ENCODE measurements at regions not wholly inside any gene's neighbourhood (a gene's known extent, or its start where the extent isn't known, plus 50 kb on each side); places are given as distances from the start of the nearest gene placed in this dataset.
A peak's percentile ranks its signal among the peaks of the same experiment; 100 is the strongest.
"Not testable (repeated sequence)": the region's sequence is repeated elsewhere in the genome, so short reads cannot be mapped to it uniquely, and the experiment has no call there.

GRCh38 chr1:30525971-30526651 lies 197.3 kb downstream of the MATN1 start:
- DNase-seq, result no peak

DNA sequence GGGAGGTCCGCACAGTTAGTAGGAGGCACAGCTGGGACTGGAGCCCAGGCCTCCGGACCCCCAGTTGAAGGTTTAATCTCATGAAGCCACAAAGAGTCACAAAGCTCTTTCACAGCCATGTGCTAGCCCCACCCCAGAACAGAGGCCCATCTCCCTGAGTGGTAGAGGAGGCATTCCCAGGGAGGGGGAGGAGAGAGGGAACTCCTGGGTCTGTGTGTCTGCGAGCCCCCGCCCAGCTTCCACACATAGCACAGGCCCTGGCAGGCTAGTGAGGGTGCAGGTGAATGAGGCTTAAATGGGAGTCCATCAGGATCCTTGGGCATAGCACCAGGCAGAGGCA lies 197.8 kb downstream of the MATN1 start:
- DNase-seq, result no peak

DNA sequence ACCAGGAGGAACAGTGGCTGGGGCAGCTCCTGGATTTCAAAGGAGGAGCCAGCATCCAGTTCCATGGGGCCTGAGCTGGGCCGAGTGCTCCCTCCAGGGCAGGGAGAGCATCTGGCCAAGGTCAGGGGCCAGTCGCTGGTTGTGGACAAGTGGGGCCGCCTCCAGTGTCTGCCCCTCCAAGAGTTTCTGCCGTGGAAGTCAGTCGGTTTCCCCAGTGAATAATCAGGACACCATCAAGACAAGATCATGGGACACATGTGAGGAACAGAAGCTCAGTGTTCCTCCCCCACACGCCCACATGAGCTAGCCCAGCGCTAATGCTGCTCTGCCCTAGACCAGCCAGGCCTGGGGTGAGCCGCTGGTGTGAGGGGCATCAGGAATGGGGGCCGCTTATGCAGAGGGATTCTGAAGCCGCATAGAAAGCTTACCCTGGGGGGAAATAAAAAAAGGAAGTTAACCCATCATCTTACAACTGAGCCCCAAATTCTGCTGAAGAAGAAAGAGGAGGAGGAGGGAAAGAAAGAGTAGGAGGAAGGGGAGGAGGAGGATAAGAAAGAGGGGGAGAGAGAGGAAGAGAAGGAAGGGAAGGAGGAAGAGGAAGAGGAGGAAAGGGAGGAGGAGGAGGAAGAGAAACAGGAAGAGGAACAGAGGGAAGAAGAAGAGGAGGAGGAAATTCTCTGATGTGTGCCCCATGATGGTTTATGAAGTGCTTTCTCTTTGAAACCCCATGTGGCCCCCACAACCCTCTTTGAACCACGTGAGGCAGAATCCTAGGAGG lies 198.4 kb downstream of the MATN1 start:
- DNase-seq, result no peak

GRCh38 chr1:30524025-30524555 lies 199.3 kb downstream of the MATN1 start:
- not testable (repeated sequence) for DNase-seq

GRCh38 chr1:30523055-30524020 lies 200.0 kb downstream of the MATN1 start:
- DNase-seq, result peak; percentile 4

GRCh38 chr1:30522031-30523004 lies 201.1 kb downstream of the MATN1 start:
- no peak for DNase-seq

GRCh38 chr1:30521261-30521865 lies 202.0 kb downstream of the MATN1 start:
- no peak for DNase-seq

GRCh38 chr1:30520476-30520875 lies 202.9 kb downstream of the MATN1 start:
- no peak for DNase-seq

- DNase-seq, result no peak
Observed at GRCh38 chr1:30519201-30519763, 204.1 kb downstream of the MATN1 start.

- no peak for DNase-seq
Observed at GRCh38 chr1:30518696-30519095, 204.7 kb downstream of the MATN1 start.

DNA sequence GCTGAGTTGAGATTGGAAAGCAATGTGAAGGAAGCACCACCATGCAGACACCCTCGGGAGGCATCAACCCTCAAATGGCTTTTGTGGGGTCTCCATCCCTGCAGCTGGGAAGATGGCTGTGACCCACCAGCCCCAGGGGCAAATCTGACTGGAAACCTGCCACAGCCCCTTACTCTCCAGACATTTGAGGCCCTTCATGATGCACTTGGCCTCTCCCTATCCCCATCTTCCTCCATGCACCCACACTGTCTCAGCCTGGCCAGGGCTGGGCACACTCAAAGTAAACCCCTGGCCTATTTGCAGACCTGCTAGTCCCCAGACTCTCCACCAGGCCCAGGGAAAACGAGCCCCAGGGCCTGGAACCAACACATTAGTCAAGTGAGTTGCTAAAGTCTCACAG lies 205.2 kb downstream of the MATN1 start:
- no peak for DNase-seq

DNA sequence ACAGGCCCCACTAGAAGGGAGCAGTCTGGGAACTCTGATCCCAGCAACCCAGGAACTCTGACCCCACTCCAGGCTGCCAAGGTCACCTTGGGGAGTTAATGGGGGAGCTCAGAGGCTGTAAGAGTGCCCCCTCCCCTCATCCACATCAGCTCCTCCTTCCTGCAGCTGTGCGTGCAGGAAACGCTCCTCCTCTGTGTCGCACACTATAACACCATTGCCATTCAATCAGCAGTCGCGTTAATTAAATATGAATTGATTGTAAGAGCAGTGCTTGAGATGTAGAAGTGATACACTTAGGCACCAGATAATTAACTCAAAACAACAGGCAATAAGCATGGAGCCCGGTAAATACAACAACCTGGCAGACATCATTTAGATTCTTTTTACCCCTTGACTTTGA lies 205.7 kb downstream of the MATN1 start:
- not testable (repeated sequence) for DNase-seq

- DNase-seq, result not testable (repeated sequence)
Observed at GRCh38 chr1:30517241-30517640, 206.1 kb downstream of the MATN1 start.

- no peak for DNase-seq
Observed at GRCh38 chr1:30516485-30516858, 206.9 kb downstream of the MATN1 start.

GRCh38 chr1:30515755-30516484 lies 207.5 kb downstream of the MATN1 start:
- DNase-seq, result no peak

DNA sequence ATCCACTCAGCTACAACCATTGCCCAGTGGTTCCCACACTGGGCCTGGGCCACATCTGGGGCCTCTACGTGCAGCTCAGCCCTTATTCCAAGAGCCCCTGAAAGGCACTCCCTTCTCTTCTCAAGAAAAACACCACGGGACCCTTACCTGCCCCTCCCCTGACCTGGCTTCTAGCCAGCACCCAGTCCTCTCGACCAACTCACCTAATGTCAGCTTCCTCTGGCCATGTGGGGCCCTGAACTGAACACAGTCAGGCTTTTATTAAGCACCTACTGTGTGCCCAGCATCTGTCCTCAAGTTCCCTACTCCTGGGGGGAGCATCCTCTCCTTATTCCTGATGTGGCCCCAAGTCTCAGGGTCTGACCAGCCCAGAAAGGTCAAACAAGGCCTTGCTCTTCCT lies 208.4 kb downstream of the MATN1 start:
- no peak for DNase-seq

DNA sequence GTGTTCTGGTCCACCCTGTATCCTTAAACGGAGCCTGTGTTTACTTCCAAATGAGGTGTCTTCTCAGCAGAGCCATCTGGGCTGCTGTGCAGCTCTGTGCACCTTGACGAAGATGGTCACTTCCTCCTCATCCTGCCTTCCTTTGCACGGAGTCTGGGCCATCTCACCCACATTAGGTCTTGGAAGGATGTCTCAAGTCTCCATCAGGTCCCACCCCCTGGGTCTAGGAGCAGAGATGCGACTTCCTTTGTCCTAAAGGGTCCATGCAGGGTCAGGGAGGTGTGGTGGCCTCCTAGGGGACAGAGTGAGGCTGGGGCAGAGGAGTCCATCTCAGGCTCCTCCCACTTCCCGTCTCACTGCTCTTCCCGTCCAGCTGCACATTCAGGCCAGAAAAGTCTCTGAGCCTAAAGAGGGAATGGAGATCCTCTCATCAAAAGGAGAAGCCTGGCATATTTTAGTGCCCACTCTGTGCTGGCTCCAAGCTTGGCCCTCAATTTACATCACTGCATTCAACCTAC lies 209.2 kb downstream of the MATN1 start:
- DNase-seq, result no peak

- DNase-seq, result no peak
Observed at GRCh38 chr1:30513396-30514136, 209.8 kb downstream of the MATN1 start.

GRCh38 chr1:30512914-30513265 lies 210.5 kb downstream of the MATN1 start:
- DNase-seq, result no peak

Data from NCI-H510A treated with DMSO at 0.1 percent for 48 hours (cell line).